ENCODE measurements at regions not wholly inside any gene's neighbourhood (a gene's known extent, or its start where the extent isn't known, plus 50 kb on each side); places are given as distances from the start of the nearest gene placed in this dataset.

GRCh38 chr2:75309596-75310463 is 110.5 kb upstream of the TACR1 start:
- H3K4me1 ChIP-seq = no peaks in the 10 kb centered on the region
- no peak overlapping the region for H3K27ac ChIP-seq
- 70% methylated on average over 2 of the region's 2 CpGs for WGBS (ENCODE audit: insufficient coverage, low coverage, low lambda C conversion rate, missing lambda C conversion rate)
- TF ChIP-seq POLR2A (IDR thresholded peaks at IDR 0.05) (no peak), CTCF (IDR thresholded peaks at IDR 0.05) (no peak)
- H3K36me3 ChIP-seq = no peaks in the 10 kb centered on the region
- ATAC-seq (no peak), DNase-seq (no peak)
- intact Hi-C loops (cut with DNase I) = no loop called here
- no peaks in the 10 kb centered on the region for H3K9me3 ChIP-seq
- no peaks in the 10 kb centered on the region for H3K27me3 ChIP-seq
- H3K4me3 ChIP-seq = no peak overlapping the region

GRCh38 chr2:75303227-75303626 is 103.9 kb upstream of the TACR1 start:
- no peak for TF ChIP-seq POLR2A (IDR thresholded peaks at IDR 0.05)
- no peak for TF ChIP-seq CTCF (IDR thresholded peaks at IDR 0.05)
- DNase-seq (no peak), ATAC-seq (no peak)
- no peak overlapping the region for H3K4me3 ChIP-seq
- WGBS (ENCODE audit: insufficient coverage, low coverage, low lambda C conversion rate, missing lambda C conversion rate) = 48% methylated on average over 1 of the region's 1 CpG
- intact Hi-C loops (cut with DNase I) = no loop called here
- H3K36me3 ChIP-seq = no peaks in the 10 kb centered on the region
- no peaks in the 10 kb centered on the region for H3K27me3 ChIP-seq
- H3K27ac ChIP-seq = no peak overlapping the region
- H3K4me1 ChIP-seq = no peaks in the 10 kb centered on the region
- H3K9me3 ChIP-seq = no peaks in the 10 kb centered on the region

GRCh38 chr2:75294362-75294761 is 95.0 kb upstream of the TACR1 start:
- 90% methylated on average over 1 of the region's 1 CpG for whole genome bisulfite sequencing (ENCODE audit: insufficient coverage, low coverage, low lambda C conversion rate, missing lambda C conversion rate)
- intact Hi-C loops (cut with DNase I) = no loop called here
- H3K4me1 ChIP-seq = no peaks in the 10 kb centered on the region
- no peak overlapping the region for H3K27ac ChIP-seq
- no peaks in the 10 kb centered on the region for H3K9me3 ChIP-seq
- DNase-seq (no peak), ATAC-seq (no peak)
- no peaks in the 10 kb centered on the region for H3K27me3 ChIP-seq
- H3K36me3 ChIP-seq = no peaks in the 10 kb centered on the region
- no peak for TF ChIP-seq POLR2A (IDR thresholded peaks at IDR 0.05)
- no peak for TF ChIP-seq CTCF (IDR thresholded peaks at IDR 0.05)
- no peak overlapping the region for H3K4me3 ChIP-seq

GRCh38 chr2:75292826-75293225 is 93.5 kb upstream of the TACR1 start:
- no peak overlapping the region for H3K4me3 ChIP-seq
- H3K27ac ChIP-seq = no peak overlapping the region
- DNase-seq = no peak
- no peaks in the 10 kb centered on the region for H3K4me1 ChIP-seq
- no peak for ATAC-seq
- WGBS (ENCODE audit: insufficient coverage, low coverage, low lambda C conversion rate, missing lambda C conversion rate) = 38% methylated on average over 1 of the region's 1 CpG
- H3K27me3 ChIP-seq = no peaks in the 10 kb centered on the region
- H3K9me3 ChIP-seq = no peaks in the 10 kb centered on the region
- no peaks in the 10 kb centered on the region for H3K36me3 ChIP-seq
- intact Hi-C loops (cut with DNase I) = no loop called here
- TF ChIP-seq POLR2A (IDR thresholded peaks at IDR 0.05) = no peak
- TF ChIP-seq CTCF (IDR thresholded peaks at IDR 0.05) = no peak
